ENCODE measurements at regions not wholly inside any gene's neighbourhood (a gene's known extent, or its start where the extent isn't known, plus 50 kb on each side); places are given as distances from the start of the nearest gene placed in this dataset.

DNA sequence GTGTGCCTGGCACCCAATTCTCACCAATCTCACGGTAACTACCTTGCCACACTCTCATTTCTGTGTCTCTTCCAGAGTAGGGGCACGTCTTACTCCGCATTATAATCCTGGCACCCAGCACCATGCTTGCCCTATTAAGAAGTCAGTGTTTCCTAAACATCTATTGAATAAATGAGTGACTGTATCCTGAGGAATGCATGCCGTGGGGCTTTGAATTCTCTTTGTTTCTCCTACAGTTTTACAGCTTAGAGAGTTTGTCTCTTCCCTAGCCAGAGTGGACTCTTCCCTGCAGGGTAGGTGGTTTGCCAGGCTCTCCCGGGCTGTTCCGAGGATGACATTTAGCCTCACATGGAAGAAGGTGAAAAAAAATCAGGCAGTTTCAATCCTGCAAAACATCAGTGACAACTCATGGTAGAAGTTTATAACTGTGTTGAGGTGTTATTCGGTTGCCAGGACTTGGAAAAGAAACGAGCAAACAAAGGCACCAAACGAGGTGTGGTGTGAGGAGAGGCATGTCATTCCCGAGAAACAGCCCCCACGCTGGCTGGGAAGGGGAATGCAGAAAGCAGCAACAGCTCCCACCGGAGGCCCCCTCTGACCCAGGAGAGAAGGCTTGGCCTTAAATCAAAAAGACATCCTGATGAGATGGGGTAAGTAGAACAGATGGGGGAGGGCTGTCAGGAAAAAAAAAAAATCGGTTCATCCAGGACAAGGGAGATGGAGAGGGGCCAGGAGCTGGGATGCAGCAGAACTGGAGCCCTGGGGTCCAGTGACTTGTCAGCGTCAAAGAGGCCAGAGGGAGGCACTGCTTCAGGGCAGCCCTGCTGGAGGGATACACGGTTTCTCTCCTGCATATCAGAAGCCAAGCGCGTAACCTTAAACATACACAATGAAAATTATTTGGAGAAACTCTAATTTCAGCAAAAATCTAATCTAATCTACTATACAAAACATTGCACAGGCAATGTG, 168.4 kb upstream of the ARRDC4 start:
- Mint-ChIP-seq H3K4me1 (ENCODE audit: low read depth) (no peaks in the 10 kb centered on the region), H3K27me3 (ENCODE audit: insufficient read depth) (peaks cover 1% of the 10 kb centered on the region), H3K27ac (no peak overlapping the region), H3K9me3 (no peaks in the 10 kb centered on the region), H3K4me3 (no peak overlapping the region), H3K36me3 (ENCODE audit: low read depth) (no peaks in the 10 kb centered on the region)
- no peak for DNase-seq (ENCODE audit: low spot score)
- intact Hi-C loops (cut with micrococcal nuclease): no loop called here

DNA sequence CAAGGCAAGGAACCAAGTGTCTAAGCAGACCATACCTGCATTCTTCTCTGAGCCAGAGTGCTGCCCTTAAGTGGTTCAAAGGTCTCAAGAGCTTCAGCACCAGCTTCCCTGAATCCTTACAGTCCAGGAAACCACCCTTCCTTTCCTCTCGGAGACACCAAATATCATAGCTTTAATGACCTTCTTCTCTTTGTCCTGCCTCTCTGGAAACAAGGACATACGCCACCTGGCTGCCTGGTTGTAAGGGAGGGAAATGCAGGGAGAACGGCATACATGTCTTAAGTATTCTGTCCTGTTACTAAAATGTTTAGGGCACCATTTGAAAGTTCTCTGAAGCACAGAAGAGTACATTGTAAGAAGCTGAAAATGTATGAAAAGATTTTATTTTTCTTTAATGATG, 155.6 kb upstream of the ARRDC4 start:
- Mint-ChIP-seq H3K27ac (no peak overlapping the region), H3K27me3 (ENCODE audit: insufficient read depth) (no peaks in the 10 kb centered on the region), H3K4me1 (ENCODE audit: low read depth) (no peaks in the 10 kb centered on the region), H3K9me3 (no peaks in the 10 kb centered on the region), H3K36me3 (ENCODE audit: low read depth) (no peaks in the 10 kb centered on the region), H3K4me3 (no peak overlapping the region)
- intact Hi-C loops (cut with micrococcal nuclease): no loop called here
- DNase-seq (ENCODE audit: low spot score): no peak

DNA sequence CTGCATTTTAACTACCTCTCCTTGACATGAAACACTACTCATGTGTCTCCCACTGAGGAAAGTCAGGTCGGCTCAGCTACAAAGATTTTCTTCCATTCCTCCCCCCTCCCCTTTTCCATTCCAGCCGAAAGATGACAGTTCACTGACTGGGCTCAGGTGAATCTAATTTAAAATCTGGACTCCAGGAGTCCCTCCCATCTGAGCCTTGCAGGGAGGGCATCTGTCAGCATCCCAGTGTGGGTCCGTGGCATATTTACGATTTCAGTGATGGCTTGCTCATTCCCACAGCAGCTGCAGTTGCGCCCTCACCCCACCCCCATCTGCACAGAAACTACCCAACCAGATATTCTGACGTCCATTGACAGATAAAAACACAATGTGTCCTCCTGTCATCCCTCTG, 153.7 kb upstream of the ARRDC4 start:
- Mint-ChIP-seq H3K27ac (no peak overlapping the region), H3K4me3 (no peak overlapping the region), H3K4me1 (ENCODE audit: low read depth) (no peaks in the 10 kb centered on the region), H3K27me3 (ENCODE audit: insufficient read depth) (no peaks in the 10 kb centered on the region), H3K36me3 (ENCODE audit: low read depth) (no peaks in the 10 kb centered on the region), H3K9me3 (no peaks in the 10 kb centered on the region)
- DNase-seq (ENCODE audit: low spot score): no peak
- intact Hi-C loops (cut with micrococcal nuclease): no loop called here

DNA sequence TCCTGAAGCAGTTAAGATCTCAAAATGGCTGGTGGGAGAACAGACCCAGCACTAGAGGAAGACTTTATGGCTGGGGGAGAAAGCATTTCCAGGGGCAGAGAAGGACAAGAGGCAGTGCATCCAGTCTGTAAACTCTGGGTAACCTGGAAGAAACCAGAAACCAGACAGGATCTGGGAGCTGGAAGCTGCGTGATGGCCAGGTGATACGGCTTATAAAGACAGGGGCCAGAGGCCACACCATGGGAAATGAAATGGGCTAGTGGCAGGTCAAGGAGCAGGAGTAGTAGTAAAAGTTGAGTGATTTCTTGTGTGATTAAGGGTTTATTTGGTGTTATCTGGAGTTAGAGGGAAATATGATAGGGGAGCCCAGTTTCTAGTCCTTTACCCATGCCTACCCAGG, 144.7 kb upstream of the ARRDC4 start:
- H3K36me3 Mint-ChIP-seq (ENCODE audit: low read depth): no peaks in the 10 kb centered on the region
- H3K4me1 Mint-ChIP-seq (ENCODE audit: low read depth): no peaks in the 10 kb centered on the region
- H3K9me3 Mint-ChIP-seq: no peaks in the 10 kb centered on the region
- peaks cover 3% of the 10 kb centered on the region for H3K27me3 Mint-ChIP-seq (ENCODE audit: insufficient read depth)
- H3K27ac Mint-ChIP-seq: no peak overlapping the region
- H3K4me3 Mint-ChIP-seq: no peak overlapping the region
- DNase-seq (ENCODE audit: low spot score): no peak
- intact Hi-C loops (cut with micrococcal nuclease): no loop called here

DNA sequence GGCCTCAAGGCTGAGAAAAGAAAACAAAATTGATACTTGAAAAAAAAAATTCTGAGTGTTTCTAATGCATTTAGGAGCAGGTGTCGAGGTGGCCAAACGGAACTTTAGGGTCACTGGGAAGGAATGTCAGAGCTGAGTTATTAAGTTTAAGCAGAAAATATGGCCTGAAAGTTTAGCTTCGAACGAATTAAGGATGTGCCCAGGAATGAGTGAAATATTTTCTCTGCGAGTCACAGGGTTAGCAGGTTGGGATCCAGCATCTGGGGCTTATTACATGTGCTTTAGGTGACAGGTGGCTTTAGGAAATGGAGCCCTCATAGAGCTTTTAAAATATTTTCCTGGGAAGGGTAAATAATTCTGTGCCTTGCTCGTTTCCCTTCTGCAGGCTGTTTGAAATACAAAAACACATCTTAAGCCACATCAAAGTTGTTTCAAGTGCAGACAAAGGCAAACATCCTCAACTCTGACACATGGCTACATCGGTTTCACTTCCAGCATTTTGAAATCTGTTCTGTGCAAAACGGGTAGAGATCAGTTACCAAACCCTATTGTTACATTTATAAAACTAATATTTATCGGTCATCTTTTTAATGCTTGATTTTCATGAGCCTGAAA, 143.1 kb upstream of the ARRDC4 start:
- Mint-ChIP-seq H3K27me3 (ENCODE audit: insufficient read depth) (peaks cover 3% of the 10 kb centered on the region), H3K9me3 (no peaks in the 10 kb centered on the region), H3K27ac (no peak overlapping the region), H3K4me1 (ENCODE audit: low read depth) (no peaks in the 10 kb centered on the region), H3K4me3 (no peak overlapping the region), H3K36me3 (ENCODE audit: low read depth) (no peaks in the 10 kb centered on the region)
- DNase-seq (ENCODE audit: low spot score): no peak
- intact Hi-C loops (cut with micrococcal nuclease): no loop called here

DNA sequence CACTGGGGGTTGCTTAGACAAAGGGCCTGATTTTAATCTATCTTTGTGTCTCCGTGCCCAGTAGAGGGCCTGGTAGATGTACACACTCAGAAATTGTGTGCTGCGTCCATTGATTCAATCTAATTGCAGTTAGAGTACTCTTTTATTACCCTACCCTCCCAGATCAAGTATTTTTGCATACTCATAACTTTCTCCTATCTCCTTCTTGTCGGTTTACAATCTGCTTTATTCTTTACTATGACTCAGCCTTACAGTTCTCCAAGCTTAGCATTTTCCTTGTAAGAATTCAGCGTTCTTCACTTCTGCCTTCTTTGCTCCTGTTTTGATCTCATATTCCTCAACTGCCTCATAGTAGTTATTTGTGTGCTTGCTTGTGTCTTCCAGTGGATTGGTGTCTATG, 124.5 kb upstream of the ARRDC4 start:
- no peak for DNase-seq (ENCODE audit: low spot score)
- H3K4me3 Mint-ChIP-seq: no peak overlapping the region
- H3K9me3 Mint-ChIP-seq: peaks cover 4% of the 10 kb centered on the region
- H3K4me1 Mint-ChIP-seq (ENCODE audit: low read depth): no peaks in the 10 kb centered on the region
- intact Hi-C loops (cut with micrococcal nuclease): no loop called here
- H3K36me3 Mint-ChIP-seq (ENCODE audit: low read depth): no peaks in the 10 kb centered on the region
- H3K27me3 Mint-ChIP-seq (ENCODE audit: insufficient read depth): no peaks in the 10 kb centered on the region
- H3K27ac Mint-ChIP-seq: no peak overlapping the region

DNA sequence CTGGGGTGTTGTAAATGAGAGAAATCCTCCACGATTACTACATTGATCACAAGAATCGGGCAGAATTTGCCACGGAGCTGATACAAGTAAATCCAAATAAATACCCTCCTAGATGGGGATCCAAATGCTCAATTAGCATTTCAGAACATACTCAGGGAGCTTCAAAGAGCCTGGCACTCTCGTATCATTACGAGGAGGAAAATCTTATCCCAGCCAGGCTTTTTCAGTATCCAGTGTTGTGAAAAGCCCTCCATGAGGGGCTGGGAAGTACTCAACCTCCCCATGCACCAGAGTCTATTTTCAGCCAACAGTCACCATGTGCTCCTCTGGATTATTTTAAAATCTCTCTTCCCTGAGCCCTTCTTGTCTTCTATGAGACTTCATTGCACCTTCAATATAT, 122.6 kb upstream of the ARRDC4 start:
- H3K27me3 Mint-ChIP-seq (ENCODE audit: insufficient read depth): no peaks in the 10 kb centered on the region
- H3K4me3 Mint-ChIP-seq: no peak overlapping the region
- no peaks in the 10 kb centered on the region for H3K4me1 Mint-ChIP-seq (ENCODE audit: low read depth)
- intact Hi-C loops (cut with micrococcal nuclease): no loop called here
- no peaks in the 10 kb centered on the region for H3K36me3 Mint-ChIP-seq (ENCODE audit: low read depth)
- no peak for DNase-seq (ENCODE audit: low spot score)
- H3K27ac Mint-ChIP-seq: no peak overlapping the region
- H3K9me3 Mint-ChIP-seq: peaks cover 4% of the 10 kb centered on the region

DNA sequence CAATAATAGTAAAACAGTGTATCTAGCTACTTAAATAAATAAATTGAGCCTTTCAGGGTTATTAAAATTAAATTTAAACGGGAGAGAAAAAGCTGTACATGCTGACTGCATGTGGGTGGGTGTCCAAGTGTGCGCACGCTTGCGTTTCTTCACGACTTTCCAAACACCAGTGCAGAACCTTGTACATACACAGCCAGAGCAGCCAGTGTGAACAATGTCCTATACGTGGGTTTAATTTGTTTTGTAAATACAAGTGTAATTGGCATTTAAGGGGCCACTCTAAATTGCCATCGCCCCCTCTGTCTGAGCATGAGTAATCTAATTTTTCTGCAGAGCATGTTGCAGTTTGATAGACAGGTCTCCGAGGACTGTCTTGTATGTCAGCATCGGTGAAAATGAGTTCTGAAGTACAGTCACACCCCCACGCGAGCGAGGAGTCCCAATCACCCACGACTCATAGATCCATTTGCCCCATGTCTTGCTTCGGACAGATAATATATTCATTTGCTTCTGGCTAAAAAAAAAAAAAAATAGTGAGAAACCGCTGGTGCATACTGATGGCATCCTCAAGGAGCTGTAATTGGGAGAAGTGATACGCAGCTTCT, 121.8 kb upstream of the ARRDC4 start:
- H3K27ac Mint-ChIP-seq: no peak overlapping the region
- no peaks in the 10 kb centered on the region for H3K27me3 Mint-ChIP-seq (ENCODE audit: insufficient read depth)
- H3K9me3 Mint-ChIP-seq: peaks cover 4% of the 10 kb centered on the region
- no peak for DNase-seq (ENCODE audit: low spot score)
- no peak overlapping the region for H3K4me3 Mint-ChIP-seq
- no peaks in the 10 kb centered on the region for H3K36me3 Mint-ChIP-seq (ENCODE audit: low read depth)
- no peaks in the 10 kb centered on the region for H3K4me1 Mint-ChIP-seq (ENCODE audit: low read depth)
- intact Hi-C loops (cut with micrococcal nuclease): no loop called here

DNA sequence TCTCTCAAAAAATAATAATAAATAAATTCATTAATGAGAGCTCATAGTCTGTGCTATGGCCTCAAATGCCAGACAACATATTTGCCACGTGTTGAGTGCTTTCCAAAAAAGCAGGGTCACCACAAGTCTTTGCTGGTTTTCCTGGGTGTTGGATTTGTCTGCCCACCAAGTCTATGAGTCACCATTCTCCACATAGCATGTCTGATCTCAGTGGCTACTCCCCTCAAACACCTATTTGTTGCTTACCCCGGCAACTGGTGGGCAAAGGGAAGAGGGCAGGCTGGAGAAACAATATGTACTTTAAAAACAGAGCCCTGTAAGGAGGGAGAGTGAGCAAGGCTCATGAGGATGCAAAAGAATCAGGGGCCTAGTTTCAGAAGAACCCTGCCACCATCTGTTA, 120.0 kb upstream of the ARRDC4 start:
- intact Hi-C loops (cut with micrococcal nuclease): no loop called here
- peaks cover 4% of the 10 kb centered on the region for H3K9me3 Mint-ChIP-seq
- DNase-seq (ENCODE audit: low spot score): no peak

DNA sequence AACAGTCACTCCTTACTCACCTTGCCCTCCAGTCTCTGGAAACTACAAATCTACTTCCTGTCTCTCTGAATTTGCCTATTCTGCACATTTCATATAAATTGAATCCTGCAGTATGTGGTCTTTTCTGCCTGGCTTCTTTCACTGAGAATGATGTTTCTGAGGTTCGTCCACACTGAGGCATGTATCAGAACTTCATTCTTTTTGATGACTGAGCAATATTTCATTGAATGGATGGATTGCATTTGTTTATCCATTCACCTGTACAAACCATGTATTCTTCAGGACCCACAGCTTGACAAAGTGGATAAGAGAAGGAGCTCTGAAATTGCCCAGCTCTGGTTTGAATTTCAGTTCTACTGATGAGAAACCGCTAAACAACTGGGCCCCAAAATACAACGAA, 118.9 kb upstream of the ARRDC4 start:
- no peaks in the 10 kb centered on the region for H3K4me1 Mint-ChIP-seq (ENCODE audit: low read depth)
- no peaks in the 10 kb centered on the region for H3K9me3 Mint-ChIP-seq
- no peak overlapping the region for H3K4me3 Mint-ChIP-seq
- H3K27me3 Mint-ChIP-seq (ENCODE audit: insufficient read depth): no peaks in the 10 kb centered on the region
- H3K36me3 Mint-ChIP-seq (ENCODE audit: low read depth): no peaks in the 10 kb centered on the region
- intact Hi-C loops (cut with micrococcal nuclease): no loop called here
- DNase-seq (ENCODE audit: low spot score): no peak
- H3K27ac Mint-ChIP-seq: no peak overlapping the region

More for the DNA sequence above, 120.0 kb upstream of the ARRDC4 start:
- no peaks in the 10 kb centered on the region for H3K27me3 Mint-ChIP-seq (ENCODE audit: insufficient read depth)
- no peaks in the 10 kb centered on the region for H3K4me1 Mint-ChIP-seq (ENCODE audit: low read depth)
- H3K4me3 Mint-ChIP-seq: no peak overlapping the region
- H3K36me3 Mint-ChIP-seq (ENCODE audit: low read depth): no peaks in the 10 kb centered on the region
- no peak overlapping the region for H3K27ac Mint-ChIP-seq

DNA sequence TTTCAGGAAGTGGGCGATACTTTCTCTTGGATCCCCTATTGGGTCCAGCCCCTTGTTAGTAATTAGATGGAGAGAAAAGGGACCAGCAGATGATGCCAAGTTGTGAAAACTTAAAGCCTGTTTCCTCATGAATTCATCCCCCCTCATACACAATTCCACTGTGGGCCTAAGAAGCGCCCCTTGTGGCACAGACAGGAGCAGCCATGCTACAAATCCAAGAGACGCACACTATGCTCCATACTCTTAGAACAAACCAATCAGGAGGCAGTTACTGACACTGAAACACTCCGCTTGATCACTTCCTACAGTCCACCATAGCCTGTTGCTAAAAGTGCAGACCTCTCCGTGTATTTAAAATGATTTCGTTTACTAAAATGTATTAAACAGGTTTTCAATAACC, 111.3 kb upstream of the ARRDC4 start:
- Mint-ChIP-seq H3K4me1 (ENCODE audit: low read depth) (no peaks in the 10 kb centered on the region), H3K27me3 (ENCODE audit: insufficient read depth) (no peaks in the 10 kb centered on the region)
- intact Hi-C loops (cut with micrococcal nuclease): no loop called here

DNA sequence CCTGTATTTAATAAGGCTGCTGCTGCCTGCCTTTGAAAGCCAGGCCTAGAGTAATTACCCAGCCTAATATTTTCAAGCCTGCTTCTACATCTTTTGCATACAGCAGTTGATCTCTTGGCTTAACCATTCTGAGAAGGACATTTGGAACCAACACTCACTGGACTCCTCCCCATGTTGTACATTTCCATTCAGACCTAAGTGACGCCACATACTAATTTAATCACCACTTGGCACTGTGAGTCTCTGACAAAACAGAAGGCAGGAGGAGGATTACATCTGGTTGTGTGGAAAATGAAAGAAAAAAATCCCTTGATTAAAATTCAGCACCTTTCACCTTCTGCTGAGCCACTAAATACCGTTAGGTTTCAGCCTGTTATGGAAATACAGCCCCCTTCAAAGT, 102.2 kb upstream of the ARRDC4 start:
- Mint-ChIP-seq H3K4me1 (ENCODE audit: low read depth) (no peaks in the 10 kb centered on the region), H3K4me3 (no peak overlapping the region), H3K27ac (no peak overlapping the region), H3K27me3 (ENCODE audit: insufficient read depth) (no peaks in the 10 kb centered on the region), H3K9me3 (no peaks in the 10 kb centered on the region), H3K36me3 (ENCODE audit: low read depth) (no peaks in the 10 kb centered on the region)
- DNase-seq (ENCODE audit: low spot score): no peak
- intact Hi-C loops (cut with micrococcal nuclease): no loop called here

More for the DNA sequence above, 111.3 kb upstream of the ARRDC4 start:
- DNase-seq (ENCODE audit: low spot score): no peak
- H3K36me3 Mint-ChIP-seq (ENCODE audit: low read depth): no peaks in the 10 kb centered on the region
- no peak overlapping the region for H3K27ac Mint-ChIP-seq
- H3K9me3 Mint-ChIP-seq: no peaks in the 10 kb centered on the region
- no peak overlapping the region for H3K4me3 Mint-ChIP-seq

DNA sequence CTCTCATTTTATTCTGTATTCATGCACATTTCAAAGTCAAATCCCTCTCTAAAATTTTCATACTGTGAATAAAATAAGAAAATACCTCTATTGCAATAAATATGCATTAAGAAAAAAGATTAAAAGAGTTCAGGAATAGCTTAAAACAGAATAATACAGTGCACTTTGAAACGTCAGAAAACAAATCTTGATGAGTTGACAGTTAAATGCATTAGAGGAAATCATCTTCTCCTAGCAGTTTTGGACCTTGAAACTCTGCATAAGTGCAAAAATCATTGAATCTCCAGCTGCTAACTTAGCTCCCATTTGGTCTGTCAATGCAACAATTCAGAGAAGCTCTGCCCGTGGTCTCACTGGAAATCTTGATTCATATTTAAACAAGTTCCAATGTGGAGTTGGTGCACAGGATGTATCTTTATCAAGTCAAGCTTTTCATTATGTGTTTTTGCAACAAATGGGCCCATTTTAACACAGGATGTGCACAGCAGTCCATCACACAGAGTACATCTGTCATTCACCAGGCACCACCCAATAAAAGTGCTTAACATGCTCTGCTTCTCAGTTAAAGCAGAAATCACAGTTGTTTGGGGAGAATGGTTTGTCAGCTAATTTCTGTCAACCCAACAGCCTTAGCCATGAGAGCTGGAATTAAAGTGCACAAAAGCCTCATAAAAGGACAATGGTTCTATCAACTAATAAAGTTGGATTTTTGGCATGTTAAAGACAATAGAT, 98.8 kb upstream of the ARRDC4 start:
- Mint-ChIP-seq H3K27me3 (ENCODE audit: insufficient read depth) (no peaks in the 10 kb centered on the region), H3K9me3 (no peaks in the 10 kb centered on the region), H3K4me1 (ENCODE audit: low read depth) (no peaks in the 10 kb centered on the region), H3K36me3 (ENCODE audit: low read depth) (no peaks in the 10 kb centered on the region), H3K27ac (no peak overlapping the region), H3K4me3 (no peak overlapping the region)
- intact Hi-C loops (cut with micrococcal nuclease): no loop called here
- DNase-seq (ENCODE audit: low spot score): no peak
